ENCODE measurements at regions not wholly inside any gene's neighbourhood (a gene's known extent, or its start where the extent isn't known, plus 50 kb on each side); places are given as distances from the start of the nearest gene placed in this dataset.
"Not testable (repeated sequence)": the region's sequence is repeated elsewhere in the genome, so short reads cannot be mapped to it uniquely, and the experiment has no call there.

DNA sequence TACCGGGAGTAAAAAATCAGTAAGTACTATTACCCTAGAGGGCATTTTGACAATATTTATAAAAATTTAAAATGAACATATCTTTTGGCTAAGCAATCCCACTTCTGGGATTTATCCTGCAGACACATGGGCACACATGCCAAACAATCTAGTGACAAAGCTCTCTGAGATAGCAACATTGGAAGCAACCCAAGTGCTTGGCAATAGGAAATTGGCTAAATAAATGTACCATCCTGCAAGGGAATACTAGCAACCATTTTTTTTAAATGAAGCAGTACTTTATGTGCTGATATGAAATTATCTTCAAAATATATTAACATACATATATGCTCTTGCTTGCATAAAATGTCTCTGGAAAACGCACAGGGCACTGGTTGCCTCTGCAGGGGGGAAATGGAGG, 133.8 kb downstream of the SNX5 start:
- no peak for DNase-seq

DNA sequence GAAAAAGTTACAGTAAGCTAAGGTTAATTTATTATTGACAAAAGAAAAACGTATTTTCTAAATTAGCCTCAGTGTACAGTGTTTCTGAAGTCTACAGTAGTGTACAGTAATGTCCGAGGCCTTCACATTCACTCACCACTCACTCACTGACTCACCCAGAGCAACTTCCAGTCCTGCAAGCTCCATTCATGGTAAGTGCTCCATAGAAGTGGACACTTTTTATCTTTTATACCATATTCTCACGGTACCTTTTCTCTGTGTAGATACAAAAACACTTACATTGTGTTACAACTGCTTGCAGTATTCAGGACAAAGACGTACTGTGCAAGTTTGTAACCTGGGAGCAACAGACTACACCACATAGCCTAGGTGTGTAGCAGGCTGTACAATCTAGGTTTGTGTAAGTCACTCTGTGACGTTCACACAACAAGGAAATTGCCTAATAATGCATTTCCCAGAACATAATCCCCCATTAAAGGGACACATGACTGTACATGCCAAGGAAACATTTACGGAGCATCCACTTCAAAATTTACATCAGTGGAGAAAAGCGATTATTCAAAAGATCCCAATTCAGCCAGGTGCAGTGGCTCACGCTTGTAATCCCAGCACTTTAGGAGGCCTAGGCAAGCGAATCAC, 133.4 kb downstream of the BANF2 start:
- no peak for DNase-seq

DNA sequence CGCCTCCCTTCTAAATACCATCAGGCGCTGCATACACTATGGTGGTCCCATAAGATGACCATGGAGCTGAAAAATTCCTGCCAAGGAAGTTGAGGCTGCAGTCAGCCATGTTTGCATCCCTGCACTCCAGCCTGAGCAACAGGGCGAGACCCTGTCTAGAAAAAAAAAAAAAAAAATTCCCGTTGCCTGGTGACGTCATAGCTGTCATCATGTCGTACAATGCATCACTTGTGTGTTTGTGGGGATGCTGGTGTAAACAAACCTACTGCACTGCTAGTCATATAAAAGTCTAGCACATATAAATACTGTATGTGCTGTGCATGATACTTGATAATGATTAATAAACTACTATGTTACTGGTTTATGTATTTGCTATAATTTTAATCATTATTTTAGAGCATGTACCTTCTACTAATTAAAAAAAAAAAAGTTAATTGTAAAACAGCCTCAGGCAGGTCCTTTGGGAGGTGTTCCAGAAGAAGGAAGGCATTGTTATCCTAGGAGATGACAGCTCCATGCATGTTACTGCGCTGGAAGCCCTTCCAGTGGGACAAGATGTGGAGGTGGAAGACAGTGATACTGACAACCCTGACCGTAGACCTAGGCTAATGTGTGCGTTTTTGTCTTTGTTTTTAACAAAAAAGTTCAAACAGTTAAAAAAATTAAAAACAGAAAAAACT, 132.6 kb downstream of the BANF2 start:
- DNase-seq: no peak

DNA sequence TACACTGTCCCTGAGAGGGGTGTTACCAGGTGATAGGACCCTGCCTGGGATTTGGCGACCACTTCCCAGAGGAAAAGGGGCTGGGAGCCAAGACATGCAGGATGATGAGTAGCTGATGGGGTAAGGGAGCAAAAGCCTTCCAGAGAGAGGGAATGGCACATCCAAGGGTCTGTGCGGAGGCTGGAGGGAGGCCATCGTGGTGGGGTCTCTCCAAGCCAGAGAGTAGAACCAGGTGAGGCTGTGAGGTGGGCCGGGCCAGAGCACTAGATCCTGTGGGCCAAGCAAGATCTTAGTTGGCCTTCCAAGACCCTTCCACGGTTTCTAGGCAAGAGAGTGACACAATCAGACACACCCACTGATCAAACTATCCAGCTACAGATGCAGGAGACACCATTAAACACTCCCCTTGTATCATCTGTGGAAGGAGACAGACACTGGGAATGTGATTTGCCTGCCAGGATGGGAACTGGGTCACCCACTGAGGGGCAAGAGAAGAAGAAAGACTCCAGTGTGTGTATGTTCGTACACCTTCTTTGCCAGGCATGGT, 128.9 kb downstream of the BANF2 start:
- no peak for DNase-seq

DNA sequence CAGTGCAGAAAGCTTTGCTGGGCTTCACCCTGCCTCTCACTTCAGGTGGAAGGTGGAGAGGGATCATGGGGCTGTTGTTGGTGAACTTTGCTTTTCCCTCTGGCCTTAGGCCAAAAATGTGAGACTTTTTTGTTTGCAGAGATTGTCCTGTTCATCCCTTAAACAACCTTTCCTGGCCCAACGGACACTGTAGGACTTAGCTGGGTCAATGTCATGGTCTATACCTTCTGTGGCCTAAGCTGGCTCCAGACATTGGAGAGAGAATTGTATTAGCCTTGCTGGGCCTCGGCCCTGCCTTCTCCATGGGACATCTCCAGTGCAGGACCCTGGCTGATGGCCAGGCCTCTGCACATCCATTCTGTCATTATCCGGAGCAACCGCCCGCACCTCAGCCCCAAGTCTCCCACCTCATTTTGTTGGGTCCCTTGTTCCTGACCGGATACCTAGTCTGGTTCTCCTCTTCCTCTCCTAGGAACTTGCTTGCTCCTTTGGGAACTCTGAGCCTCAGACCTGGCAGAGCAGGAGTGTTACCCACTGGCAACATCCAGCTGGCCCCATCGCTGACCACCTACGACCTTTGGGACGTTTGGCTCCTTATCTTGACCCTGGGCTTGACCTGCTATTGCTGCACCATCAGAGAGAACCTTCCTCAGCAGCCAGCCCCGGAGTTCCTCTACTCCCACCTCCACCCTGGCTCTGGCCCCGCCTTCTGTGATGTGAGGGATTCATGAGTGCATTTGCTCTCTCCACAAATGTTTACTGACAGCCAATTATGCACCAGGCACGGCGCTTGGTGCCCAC, 128.2 kb downstream of the BANF2 start:
- no peak for DNase-seq

DNA sequence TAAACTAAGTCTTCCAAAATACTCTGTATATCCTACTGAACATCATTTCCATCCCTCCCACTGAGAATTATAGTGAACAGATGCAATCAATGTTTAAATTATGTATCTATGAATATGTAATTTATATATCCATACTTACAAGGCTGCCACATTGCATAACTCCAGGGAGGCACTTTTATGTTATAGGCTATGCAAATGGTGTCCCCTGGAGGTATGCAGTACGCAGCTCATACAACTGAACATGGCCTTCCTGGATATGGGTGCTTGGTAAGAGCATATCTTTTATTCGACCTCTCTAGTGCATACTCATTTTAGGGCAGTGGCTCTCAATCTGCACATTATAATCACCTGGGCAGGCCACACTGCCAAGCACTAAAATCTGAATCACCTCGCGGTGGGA, 127.3 kb downstream of the BANF2 start:
- DNase-seq: no peak

DNA sequence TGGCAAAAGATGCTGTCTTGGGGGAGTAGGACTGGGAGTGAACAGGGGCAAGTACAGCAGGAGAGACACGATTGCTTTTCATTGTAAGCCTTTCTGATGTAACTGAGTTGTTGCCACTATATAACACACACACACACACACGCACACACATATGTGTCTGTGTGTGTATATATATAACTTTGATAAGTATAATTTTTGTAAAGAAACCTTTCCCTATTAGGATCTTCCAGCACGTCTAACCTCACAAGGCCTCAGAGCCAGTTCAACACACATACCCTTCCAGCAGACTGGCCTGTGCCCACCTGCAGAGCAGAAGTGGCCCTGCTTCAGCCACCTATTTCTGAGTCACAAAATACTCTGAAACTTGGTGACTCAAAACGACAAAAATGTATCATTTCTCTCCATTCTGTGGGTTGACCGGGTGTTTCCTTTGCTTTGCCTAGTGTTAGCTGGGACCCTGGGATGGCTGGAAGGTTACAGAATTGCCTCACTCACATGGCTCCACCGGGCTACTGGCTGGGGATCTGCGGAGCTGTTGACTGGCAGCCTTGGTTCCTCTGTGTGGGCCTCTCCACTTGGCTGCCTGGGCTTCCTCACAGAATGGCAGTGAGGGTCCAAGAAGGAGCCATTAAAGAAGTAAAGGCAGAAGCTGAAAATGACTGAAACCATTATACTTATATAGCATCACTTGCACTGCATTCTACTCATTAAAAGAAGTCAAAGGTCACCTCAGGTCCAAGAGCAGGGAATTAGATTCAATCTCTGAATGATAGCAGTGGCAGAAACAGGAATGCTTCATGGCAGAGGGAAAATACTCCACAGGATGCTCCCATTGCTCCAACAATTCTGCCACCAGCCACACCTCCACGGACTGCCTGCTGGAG, 126.4 kb downstream of the BANF2 start:
- DNase-seq: no peak

DNA sequence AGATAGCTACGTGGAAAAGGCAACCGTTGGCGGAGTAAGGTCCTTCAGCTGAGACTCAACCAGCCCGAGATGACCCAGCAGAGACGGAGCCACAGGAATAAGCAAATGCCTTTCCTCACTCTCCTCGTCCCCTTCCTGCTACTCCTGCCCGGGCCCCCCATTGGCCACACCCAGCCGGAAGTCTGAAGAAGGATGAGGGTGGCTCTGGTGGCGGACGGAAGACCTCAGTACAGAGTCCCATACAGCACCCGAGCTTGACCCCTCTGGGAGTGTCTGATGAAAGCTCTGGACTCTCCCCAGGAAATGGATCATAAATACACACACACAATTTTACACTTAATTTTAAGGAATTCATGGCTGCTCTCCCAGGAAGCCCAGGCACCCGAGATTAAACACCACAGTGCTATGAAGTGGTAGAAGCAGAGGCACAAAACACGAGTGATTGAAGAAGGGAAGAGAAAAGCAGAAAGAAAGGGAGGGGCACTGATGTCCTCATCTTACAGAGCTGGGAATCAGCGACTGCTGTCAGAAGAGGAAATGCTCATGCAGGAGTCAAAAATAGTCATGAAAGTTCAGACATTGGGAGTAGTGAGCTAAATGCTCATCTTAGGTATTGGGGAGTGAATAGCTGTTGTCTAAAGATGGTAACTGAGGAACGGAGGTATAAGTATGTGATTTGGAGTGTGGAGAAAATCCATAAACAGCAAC, 125.6 kb downstream of the BANF2 start:
- no peak for DNase-seq

DNA sequence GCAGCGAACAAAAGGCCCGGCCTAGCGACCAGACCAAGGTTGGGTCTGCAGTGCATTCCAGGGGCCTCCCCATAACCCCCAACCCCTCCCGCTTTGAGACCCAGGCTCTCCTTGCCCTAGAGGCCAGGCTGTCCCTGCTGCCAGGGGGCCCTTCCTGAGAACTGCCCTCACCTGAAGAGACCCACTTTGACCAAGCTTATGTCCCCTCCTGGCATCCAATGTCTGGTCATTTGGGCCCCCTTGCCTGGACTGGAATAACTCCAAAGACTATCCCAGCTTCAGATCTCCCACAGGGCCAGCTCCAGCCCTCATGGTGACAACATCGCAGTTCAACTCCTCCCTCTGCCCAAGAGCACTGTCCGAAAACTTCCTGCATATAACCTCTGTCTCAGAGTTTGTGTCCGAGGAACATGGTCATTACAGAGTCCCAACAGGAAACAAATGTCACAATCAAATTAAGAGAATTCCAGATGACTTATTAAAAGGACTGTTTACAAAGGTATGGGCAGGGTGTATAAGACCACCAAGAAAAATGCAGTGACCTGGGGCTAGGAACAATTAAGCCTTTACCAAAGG, 125.0 kb downstream of the BANF2 start:
- no peak for DNase-seq

DNA sequence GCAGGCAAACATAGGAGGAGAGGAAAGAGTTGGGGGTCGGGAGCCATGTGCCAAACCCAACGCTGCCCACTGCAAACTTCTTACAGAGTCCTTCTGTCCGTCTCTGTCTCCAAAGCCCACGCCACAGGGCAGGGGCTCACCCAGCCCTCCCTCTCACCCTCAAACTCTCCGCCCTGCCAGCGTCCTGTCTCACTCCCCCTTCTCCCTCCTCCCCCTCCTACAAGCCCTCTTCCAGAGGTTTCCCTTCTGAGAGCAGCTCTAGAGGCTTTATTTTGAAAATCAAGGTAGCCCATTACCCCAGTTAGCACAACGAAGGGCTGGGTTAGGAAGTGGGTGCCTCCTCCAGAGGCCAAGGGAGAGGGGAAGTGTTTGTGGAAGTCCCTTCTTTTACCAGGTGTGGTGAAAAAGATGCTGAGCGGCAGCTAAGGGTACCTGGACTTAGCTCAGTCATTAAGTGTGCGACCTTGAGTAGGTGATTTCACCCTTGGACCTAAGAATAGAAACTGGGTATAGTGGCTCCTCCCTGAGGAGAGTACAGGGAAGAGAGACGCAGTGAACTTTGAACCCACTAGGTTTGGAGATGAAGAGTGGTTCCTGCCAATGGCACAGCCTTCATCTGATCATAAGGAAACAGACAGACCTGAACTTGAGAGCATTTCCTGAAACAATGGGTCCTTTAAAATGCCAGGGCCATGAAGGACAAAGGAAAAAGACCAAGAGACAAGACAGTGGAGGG, 123.8 kb downstream of the BANF2 start:
- DNase-seq: no peak

DNA sequence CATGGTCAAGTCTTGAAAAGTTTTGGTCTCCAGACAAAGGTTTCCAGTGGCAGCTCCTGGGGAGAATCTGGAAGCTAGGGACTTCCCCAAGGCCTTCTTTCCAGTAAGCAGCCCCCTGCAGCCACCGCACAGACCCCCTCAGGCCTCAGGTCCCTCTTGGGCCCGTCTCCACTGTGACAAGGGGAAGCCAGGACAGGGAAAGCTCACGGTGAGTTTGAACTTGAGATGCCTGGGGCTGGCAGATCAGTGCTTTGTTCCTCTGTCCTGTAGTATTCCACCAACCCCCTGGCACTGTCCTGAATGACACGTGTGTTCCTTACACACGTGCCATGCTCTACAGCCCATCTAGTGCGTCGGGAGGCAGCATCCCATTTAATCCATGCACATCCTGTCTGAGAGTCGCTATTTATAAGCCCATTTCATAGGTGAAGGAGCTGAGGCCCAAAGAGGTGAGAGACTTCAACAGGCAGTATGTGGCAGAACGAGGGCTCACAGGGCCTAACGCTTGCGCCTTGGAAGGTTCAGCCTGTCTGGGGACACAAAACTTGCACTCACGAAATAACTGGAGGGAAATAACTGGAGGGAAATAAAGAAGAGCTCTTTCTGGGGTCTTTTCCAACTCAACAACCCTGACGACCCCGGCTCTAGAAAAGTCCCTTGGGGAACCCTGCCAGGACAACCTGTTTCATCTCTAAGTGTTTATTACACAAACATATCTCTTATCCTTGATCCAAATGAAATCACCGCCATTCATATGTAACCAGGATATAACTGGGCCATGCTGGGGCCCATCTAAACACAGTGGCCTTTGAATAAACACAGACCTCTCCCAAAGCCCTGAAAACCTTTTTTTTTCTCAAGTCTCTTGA, 123.0 kb downstream of the BANF2 start:
- DNase-seq: no peak

DNA sequence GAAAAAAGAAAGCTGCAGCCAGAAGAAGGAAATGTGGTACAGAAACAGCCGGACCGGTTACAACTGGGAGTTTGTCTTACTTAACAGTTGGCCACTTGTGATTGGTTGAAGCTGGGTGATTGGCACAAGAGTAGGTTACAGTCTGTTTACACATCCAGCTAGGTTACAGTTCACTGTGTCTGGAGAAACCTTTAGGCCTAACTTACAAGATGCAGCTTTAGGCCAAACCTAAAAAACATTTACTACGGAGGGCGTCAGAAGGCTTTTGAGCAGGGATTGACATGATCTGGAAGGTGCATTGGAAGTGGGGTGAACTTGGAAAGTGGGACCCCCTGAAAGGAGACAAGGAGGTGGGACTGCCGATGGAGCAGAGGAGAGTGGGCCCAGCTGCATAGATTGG, 122.3 kb downstream of the BANF2 start:
- DNase-seq: no peak

DNA sequence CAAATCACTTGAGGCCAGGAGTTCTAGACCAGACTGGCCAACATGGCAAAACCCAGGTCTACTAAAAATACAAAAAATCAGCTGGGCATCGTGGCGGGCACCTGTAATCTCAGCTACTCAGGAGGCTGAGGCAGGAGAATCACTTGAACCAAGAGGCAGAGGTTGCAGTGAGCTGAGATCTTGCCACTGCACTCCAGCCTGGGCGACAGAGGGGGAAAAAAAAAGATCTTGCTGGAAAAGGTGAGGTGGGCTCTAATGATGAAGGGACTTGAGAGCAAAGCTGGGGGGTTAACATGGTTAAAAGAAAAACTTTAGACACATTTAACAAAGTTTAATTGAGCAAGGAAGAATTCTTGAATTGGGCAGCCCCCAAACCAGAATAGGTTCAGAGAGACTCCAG, 121.8 kb downstream of the BANF2 start:
- not testable (repeated sequence) for DNase-seq

DNA sequence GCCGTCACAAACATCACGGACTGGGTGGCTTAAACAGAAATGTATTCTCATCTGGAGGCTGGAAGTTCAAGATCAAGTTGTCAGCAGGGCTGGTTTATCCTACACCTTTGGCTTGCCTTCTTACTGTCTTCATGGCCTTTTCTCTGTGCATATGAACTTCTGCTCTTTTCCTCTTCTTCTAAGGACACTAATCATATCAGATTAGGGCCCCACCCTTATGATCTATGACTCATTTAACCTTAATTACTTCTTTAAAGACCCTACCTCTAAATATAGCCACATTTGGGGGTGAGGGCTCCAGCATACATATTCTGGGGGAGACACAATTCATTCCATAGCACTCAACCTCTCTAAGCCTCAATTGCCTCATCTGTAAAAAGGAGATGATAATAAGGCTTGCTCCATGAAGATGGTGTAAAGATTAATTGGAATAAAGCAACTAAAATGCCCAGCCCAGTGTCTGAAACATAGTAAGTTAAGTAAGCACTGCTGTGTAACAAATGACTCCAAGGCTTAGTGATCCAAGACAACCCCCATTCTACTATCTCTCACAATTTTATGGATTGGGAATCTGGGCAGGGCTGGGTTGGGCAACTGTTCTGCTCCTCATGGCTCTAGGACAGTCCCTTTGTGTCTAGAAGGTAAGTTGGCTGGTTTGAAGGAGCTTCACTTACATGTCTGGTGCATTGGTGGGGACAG, 119.8 kb downstream of the BANF2 start:
- no peak for DNase-seq

DNA sequence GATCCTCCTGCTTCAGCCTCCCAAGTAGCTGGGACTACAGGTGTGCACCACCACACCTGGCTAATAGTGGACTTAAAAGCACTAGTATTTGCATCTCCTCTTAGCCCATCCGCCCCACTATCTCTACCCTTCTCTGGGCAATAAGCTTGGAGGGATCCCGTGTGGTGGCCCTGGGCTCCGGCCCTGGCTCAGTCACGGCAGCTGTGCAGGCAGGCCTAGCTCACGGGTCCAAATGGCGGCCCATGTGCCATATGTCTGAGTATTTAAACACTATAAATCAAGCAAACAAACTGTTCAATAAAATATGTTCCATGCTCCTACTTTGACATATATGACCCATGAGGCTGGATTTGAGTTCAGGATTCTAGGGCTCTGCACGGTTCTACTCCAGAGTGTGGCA, 118.4 kb downstream of the BANF2 start:
- no peak for DNase-seq

DNA sequence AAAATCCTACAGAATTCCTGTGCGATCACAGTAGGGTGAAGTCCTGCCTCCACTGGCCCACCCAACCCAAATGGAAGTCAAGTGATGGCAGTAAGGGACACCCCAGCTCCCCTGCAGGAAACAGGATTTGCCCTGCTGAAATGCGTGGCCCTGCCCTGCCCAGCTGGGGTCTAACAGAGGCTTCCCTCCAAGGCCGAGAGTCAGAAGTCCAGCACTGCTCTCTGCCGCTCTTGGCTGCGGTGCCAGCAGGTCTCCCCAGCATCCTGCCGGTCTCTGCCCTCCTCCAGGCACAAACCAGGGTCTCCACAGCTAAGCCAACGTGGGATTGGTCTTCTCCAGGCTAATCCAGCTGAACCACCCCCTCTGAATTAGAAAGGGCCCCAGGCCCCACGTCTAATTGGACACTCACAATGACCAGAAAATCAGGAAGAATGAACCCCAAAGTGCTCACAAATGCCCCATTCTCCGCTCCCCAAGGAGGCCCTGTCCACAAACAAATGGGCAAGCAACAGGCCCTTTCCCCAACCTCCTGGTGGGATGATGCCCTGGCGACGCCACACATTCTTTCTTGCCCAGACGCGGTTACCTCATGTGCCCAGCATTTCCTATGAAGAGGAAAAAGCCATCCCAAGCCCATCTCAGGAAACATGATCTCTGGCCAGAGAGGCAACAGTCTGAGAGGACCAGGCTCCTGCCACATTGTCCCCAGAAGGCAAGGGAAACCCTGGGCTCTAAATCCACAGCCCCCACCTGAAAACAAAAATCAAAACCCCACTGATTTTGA, 117.2 kb downstream of the BANF2 start:
- no peak for DNase-seq

DNA sequence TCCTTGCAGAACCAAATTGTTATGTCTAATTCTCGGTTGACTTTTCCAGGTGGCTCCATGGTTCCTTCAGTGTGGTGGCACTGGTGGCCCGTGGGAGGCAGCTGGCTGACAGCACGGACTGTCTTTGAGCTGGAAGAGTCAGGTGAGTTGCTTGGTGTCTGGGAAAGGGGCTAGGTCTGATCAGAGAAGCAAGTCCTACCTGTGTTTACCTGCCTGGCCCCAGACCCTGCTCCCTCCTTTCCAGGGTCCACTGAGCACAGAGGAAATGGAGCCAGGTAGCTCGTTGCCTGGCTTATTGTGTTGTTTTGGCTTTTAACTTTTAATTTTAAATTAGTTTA, 111.8 kb downstream of the BANF2 start:
- DNase-seq: no peak

DNA sequence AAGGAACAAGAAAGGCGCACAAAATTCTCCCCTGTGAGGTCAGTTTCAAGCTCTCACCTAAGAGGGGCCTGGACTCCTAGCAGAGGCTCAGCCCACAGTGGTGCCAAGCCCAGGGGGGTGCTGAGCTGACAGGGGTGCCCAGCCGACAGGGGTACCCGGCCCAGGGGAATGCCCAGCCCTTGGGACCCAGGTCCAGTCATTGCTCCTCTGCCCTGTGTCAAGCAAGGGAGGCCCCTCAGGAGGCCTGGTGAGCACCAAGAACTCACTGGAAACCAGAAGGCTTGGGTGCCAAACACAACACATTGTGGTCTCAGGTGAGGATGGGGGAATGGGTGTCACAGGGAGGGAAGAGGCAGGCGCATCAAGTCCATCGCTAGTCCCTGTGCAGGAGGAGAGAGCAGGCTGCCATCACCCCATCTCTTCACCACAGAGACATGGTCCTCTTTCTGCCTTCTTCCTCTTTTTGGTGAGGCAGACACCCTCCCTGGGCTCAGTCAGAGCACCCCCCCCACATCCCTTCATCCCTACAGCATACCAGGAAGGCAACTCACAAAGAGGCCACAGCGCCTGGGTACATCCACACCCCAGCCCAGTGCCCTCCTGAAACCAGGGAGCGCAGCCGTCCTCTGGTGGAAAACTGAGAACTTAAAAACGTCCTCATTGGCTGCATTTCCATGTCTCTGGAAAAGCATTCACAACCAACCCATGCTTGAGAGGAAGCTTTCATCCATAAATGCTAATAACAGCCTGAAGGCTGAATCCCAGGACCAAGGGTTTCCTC, 111.3 kb downstream of the BANF2 start:
- no peak for DNase-seq

All from SW 1271 (cell line).